HT-29 (cell line): ENCODE measurements at regions not wholly inside any gene's neighbourhood (a gene's known extent, or its start where the extent isn't known, plus 50 kb on each side); places are given as distances from the start of the nearest gene placed in this dataset.
A peak's percentile ranks its signal among the peaks of the same experiment; 100 is the strongest.

ENCODE experiments used
- DNase-seq: peaks from one replicate; pipeline ENCODE4 v3.0.0-alpha.2; 2015; ENCODE audit warnings: low spot score

GRCh38 chr2:21281791-21282514, 158.2 kb downstream of the TDRD15 start:
- DNase-seq: no peak

GRCh38 chr2:21282515-21282898, 158.7 kb downstream of the TDRD15 start:
- DNase-seq: no peak

GRCh38 chr2:21288299-21288698, 164.5 kb downstream of the TDRD15 start:
- no peak for DNase-seq

GRCh38 chr2:21288739-21289520, 165.2 kb downstream of the TDRD15 start:
- DNase-seq: no peak

GRCh38 chr2:21289551-21289950, 165.8 kb downstream of the TDRD15 start:
- no peak for DNase-seq

GRCh38 chr2:21289989-21290388, 166.2 kb downstream of the TDRD15 start:
- DNase-seq: no peak

GRCh38 chr2:21291426-21291825, 167.7 kb downstream of the TDRD15 start:
- DNase-seq: no peak

- no peak for DNase-seq
Observed at GRCh38 chr2:21294446-21294845, 170.7 kb downstream of the TDRD15 start.

- no peak for DNase-seq
Observed at GRCh38 chr2:21299411-21299810, 175.6 kb downstream of the TDRD15 start.

- no peak for DNase-seq
Observed at GRCh38 chr2:21301871-21302455, 178.2 kb downstream of the TDRD15 start.

GRCh38 chr2:21303876-21304275, 180.1 kb downstream of the TDRD15 start:
- DNase-seq: no peak

GRCh38 chr2:21305581-21305980, 181.8 kb downstream of the TDRD15 start:
- DNase-seq: no peak

- no peak for DNase-seq
Observed at GRCh38 chr2:21306235-21306634, 182.5 kb downstream of the TDRD15 start.

GRCh38 chr2:21307037-21307436, 183.3 kb downstream of the TDRD15 start:
- DNase-seq: no peak

GRCh38 chr2:21310493-21310892, 186.7 kb downstream of the TDRD15 start:
- no peak for DNase-seq

- no peak for DNase-seq
Observed at GRCh38 chr2:21314322-21314835, 190.6 kb downstream of the TDRD15 start.

GRCh38 chr2:21317131-21317530, 193.4 kb downstream of the TDRD15 start:
- DNase-seq: peak; percentile 68

- DNase-seq: no peak
Observed at GRCh38 chr2:21318263-21318662, 194.5 kb downstream of the TDRD15 start.

- DNase-seq: no peak
Observed at GRCh38 chr2:21326152-21326551, 202.4 kb downstream of the TDRD15 start.

- no peak for DNase-seq
Observed at GRCh38 chr2:21328177-21328576, 204.4 kb downstream of the TDRD15 start.

- peak; percentile 11 for DNase-seq
Observed at GRCh38 chr2:21330786-21331391, 207.1 kb downstream of the TDRD15 start.
